ENCODE measurements at regions not wholly inside any gene's neighbourhood (a gene's known extent, or its start where the extent isn't known, plus 50 kb on each side); places are given as distances from the start of the nearest gene placed in this dataset.
"Not testable (repeated sequence)": the region's sequence is repeated elsewhere in the genome, so short reads cannot be mapped to it uniquely, and the experiment has no call there.

DNA sequence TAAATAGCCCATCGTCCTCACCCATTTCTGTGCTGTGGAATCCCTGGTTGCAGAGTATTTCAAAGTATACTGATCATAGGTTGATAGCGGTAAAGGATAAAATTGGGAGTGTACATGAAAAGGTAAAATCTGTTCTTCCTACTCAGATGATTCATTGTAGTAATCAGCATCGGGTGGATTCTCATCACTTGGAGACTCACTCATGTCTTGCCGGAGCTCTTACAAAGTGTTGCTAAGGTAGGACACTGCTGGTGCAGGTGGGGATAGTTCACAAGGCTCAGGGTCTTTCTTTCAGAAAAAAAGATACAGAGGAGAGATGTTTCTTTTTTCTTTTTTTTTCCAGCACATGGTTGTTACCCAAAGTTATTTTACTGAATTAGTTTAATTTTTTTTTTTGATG, 84.8 kb downstream of the MTNR1B start:
- Histone ChIP-seq H3K27ac (no peak overlapping the region), H3K4me3 (no peak overlapping the region), H3K27me3 (ENCODE audit: low read depth) (no peaks in the 10 kb centered on the region), H3K36me3 (no peaks in the 10 kb centered on the region), H3K4me1 (no peaks in the 10 kb centered on the region), H3K9me3 (no peaks in the 10 kb centered on the region)
- no peak for ATAC-seq
- TF ChIP-seq, protein P1, sequence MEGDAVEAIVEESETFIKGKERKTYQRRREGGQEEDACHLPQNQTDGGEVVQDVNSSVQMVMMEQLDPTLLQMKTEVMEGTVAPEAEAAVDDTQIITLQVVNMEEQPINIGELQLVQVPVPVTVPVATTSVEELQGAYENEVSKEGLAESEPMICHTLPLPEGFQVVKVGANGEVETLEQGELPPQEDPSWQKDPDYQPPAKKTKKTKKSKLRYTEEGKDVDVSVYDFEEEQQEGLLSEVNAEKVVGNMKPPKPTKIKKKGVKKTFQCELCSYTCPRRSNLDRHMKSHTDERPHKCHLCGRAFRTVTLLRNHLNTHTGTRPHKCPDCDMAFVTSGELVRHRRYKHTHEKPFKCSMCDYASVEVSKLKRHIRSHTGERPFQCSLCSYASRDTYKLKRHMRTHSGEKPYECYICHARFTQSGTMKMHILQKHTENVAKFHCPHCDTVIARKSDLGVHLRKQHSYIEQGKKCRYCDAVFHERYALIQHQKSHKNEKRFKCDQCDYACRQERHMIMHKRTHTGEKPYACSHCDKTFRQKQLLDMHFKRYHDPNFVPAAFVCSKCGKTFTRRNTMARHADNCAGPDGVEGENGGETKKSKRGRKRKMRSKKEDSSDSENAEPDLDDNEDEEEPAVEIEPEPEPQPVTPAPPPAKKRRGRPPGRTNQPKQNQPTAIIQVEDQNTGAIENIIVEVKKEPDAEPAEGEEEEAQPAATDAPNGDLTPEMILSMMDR (IDR thresholded peaks at IDR 0.05) = no peak
- DNase-seq = no peak
- intact Hi-C loops (cut with DNase I) = no loop called here

DNA sequence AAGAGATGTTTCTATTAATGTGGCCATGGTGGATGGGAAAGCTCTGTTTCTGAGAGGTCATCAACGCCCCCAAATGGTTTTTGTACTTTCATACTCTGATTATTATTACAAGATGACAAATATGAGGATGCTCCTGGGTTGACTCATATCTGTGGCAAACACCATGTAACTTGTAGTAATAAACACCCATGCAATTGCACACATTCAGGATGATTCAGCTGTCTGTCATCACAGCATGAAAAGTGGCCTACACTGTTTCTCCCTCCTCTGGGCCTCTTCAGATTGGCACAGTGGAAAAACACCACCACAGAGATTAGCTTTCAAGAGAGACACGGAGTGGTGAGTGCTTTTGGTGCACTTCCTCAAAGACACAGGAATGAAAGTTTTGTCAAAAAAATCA, 85.4 kb downstream of the MTNR1B start:
- intact Hi-C loops (cut with DNase I) = no loop called here
- TF ChIP-seq, protein P1 (IDR thresholded peaks at IDR 0.05) = no peak
- no peak overlapping the region for H3K27ac ChIP-seq
- no peak overlapping the region for H3K4me3 ChIP-seq
- H3K9me3 ChIP-seq = no peaks in the 10 kb centered on the region
- ATAC-seq = no peak
- H3K36me3 ChIP-seq = no peaks in the 10 kb centered on the region
- DNase-seq = no peak
- no peaks in the 10 kb centered on the region for H3K27me3 ChIP-seq (ENCODE audit: low read depth)
- no peaks in the 10 kb centered on the region for H3K4me1 ChIP-seq

DNA sequence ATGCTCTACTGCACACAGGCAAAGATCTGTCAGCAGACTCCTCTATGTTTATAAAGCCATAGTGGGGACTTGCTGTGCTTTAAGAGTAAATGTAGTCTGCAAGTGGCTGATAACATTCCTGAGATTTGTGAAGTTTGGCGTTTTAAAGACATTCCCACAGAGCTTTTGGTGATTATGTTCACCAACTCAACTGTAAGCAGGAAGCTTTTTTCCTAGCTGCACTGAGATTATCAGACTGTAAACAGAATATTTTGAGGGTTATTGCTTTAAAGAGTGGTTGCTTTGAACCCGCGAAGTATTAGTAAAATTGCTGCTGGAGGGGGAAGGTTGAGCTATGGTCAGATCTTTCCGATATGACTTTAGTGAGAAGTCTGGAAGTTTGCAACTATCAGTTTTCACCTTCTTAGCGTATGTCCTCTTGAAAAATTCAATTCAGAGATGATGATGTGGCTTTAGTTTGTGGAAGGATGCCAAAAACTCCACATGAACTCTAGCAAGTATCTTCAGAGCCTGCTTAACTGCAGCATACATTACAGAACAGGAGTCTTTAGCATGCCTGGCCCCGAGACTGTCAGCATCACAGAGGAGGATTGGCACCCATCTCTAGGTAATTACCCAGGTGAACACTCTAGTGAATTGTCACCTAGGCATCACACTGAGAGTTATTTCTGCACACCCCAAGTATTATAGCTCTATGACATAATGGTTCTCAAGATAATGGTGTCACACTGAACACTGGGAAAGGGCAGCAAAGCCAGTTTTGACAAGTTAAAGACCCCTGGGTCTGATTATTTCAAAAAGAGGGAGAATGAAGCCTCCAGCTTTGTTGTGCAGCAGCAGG, 89.9 kb downstream of the MTNR1B start:
- no peaks in the 10 kb centered on the region for H3K4me1 ChIP-seq
- no peak overlapping the region for H3K4me3 ChIP-seq
- TF ChIP-seq, protein P1 (IDR thresholded peaks at IDR 0.05) = no peak
- no peaks in the 10 kb centered on the region for H3K27me3 ChIP-seq (ENCODE audit: low read depth)
- ATAC-seq = no peak
- H3K27ac ChIP-seq = no peak overlapping the region
- no peak for DNase-seq
- intact Hi-C loops (cut with DNase I) = no loop called here
- H3K36me3 ChIP-seq = no peaks in the 10 kb centered on the region
- H3K9me3 ChIP-seq = no peaks in the 10 kb centered on the region

DNA sequence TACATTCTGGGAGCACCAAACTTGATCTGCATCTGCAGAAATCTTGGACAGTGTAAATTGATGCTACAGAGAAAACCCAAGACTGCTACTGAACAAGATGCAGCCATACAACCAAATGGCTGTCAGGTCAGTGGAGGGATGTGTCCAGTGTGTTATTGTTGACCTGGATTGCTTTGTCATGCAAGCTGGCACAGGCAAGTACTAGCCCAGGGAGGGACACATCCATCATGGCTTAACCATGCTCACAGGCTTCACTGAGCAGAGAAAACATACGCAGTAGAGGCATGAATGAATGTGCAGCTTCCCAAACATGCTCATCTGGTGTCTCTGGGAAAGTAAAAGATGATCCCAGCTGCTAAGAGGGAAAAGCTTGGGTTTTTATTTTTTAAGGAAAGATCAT, 93.6 kb downstream of the MTNR1B start:
- Histone ChIP-seq H3K27ac (no peak overlapping the region), H3K4me1 (no peaks in the 10 kb centered on the region), H3K4me3 (no peak overlapping the region), H3K27me3 (ENCODE audit: low read depth) (no peaks in the 10 kb centered on the region), H3K36me3 (no peaks in the 10 kb centered on the region), H3K9me3 (no peaks in the 10 kb centered on the region)
- intact Hi-C loops (cut with DNase I) = no loop called here
- ATAC-seq (no peak), DNase-seq (no peak)
- TF ChIP-seq, protein P1 (IDR thresholded peaks at IDR 0.05) = no peak

DNA sequence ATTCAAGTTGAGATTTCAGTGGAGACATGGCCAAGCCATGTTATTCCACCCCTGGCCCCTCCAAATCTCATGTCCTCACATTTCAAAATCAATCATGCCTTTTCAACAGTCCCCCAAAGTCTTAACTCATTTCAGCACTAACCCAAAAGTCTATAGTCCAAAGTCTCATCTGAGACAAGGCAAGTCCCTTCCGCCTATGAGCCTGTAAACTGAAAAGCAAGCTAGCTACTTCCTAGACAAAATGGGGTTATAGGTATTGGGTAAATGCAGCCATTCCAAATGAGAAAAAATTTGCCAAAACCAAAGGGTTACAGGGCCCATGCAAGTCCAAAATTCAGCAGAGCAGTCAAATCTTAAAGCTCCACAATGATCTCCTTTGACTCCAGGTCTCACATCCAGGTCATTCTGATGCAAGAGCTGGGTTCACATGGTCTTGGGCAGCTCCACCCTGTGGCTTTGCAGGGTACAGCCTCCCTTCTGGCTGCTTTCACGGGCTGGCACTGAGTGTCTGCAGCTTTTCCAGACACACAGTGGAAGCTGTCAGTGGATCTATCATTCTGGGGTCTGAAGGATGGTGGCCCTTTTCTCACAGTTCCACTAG, 95.7 kb downstream of the MTNR1B start:
- H3K27me3 ChIP-seq (ENCODE audit: low read depth); intact Hi-C loops (cut with DNase I); DNase-seq; ATAC-seq; H3K4me3 ChIP-seq; H3K27ac ChIP-seq; H3K4me1 ChIP-seq; H3K9me3 ChIP-seq; H3K36me3 ChIP-seq: not testable (repeated sequence)

DNA sequence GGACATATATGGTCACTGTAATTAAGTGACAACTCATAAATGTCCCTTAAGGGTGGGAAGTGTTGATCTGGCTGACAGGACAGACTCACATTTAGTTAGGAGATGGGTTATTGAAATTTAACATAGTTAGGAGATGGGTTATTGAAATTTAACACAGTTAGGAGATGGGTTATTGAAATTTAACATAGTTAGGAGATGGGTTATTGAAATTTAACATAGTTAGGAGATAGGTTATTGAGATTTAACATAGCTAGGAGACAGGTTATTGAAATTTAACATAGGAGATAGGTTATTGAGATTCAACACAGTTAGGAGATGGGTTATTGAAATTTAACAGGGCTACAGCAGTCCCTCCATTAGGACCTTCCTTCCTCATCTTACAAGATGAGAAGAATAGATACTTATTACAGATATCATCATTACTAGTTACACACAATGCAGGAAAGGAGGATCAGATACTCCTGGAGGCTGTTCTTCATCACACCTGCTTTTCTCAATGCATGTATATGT, 98.5 kb downstream of the MTNR1B start:
- no peak for ATAC-seq
- H3K27me3 ChIP-seq (ENCODE audit: low read depth) = no peaks in the 10 kb centered on the region
- intact Hi-C loops (cut with DNase I) = no loop called here
- H3K36me3 ChIP-seq = no peaks in the 10 kb centered on the region
- no peak overlapping the region for H3K4me3 ChIP-seq
- no peaks in the 10 kb centered on the region for H3K4me1 ChIP-seq
- no peaks in the 10 kb centered on the region for H3K9me3 ChIP-seq
- no peak overlapping the region for H3K27ac ChIP-seq
- TF ChIP-seq, protein P1 (IDR thresholded peaks at IDR 0.05) = no peak
- DNase-seq = no peak

Measured in lower lobe of right lung (tissue), 2 donors.